ENCODE measurements at regions not wholly inside any gene's neighbourhood (a gene's known extent, or its start where the extent isn't known, plus 50 kb on each side); places are given as distances from the start of the nearest gene placed in this dataset.

- no peak for DNase-seq
These were observed 370.4 kb upstream of the FAT3 start for GRCh38 chr11:91854171-91854570.

GRCh38 chr11:91851908-91852307 lies 372.7 kb upstream of the FAT3 start:
- no peak for DNase-seq

GRCh38 chr11:91850533-91851275 lies 373.9 kb upstream of the FAT3 start:
- no peak for DNase-seq

GRCh38 chr11:91850021-91850420 lies 374.6 kb upstream of the FAT3 start:
- no peak for DNase-seq

- DNase-seq, result no peak
These were observed 378.0 kb upstream of the FAT3 start for GRCh38 chr11:91846649-91847048.

GRCh38 chr11:91846002-91846401 lies 378.6 kb upstream of the FAT3 start:
- DNase-seq, result no peak

- no peak for DNase-seq
These were observed 383.9 kb upstream of the FAT3 start for GRCh38 chr11:91840640-91841240.

- no peak for DNase-seq
These were observed 386.9 kb upstream of the FAT3 start for GRCh38 chr11:91837411-91838330.

GRCh38 chr11:91835051-91835560 lies 389.5 kb upstream of the FAT3 start:
- no peak for DNase-seq

- DNase-seq, result no peak
These were observed 395.7 kb upstream of the FAT3 start for GRCh38 chr11:91828901-91829300.

- DNase-seq, result no peak
These were observed 398.8 kb upstream of the FAT3 start for GRCh38 chr11:91825777-91826176.

- no peak for DNase-seq
These were observed 401.3 kb upstream of the FAT3 start for GRCh38 chr11:91823252-91823830.

GRCh38 chr11:91822805-91823204 lies 401.8 kb upstream of the FAT3 start:
- DNase-seq, result no peak

- no peak for DNase-seq
These were observed 403.9 kb upstream of the FAT3 start for GRCh38 chr11:91820709-91821108.

GRCh38 chr11:91819777-91820176 lies 404.8 kb upstream of the FAT3 start:
- no peak for DNase-seq

GRCh38 chr11:91819195-91819594 lies 405.4 kb upstream of the FAT3 start:
- no peak for DNase-seq

- DNase-seq, result no peak
These were observed 406.6 kb upstream of the FAT3 start for GRCh38 chr11:91817996-91818395.

GRCh38 chr11:91813263-91813662 lies 411.4 kb upstream of the FAT3 start:
- DNase-seq, result no peak

- DNase-seq, result no peak
These were observed 413.7 kb upstream of the FAT3 start for GRCh38 chr11:91810871-91811270.

- no peak for DNase-seq
These were observed 419.3 kb upstream of the FAT3 start for GRCh38 chr11:91805293-91805692.

GRCh38 chr11:91804042-91804441 lies 420.6 kb upstream of the FAT3 start:
- DNase-seq, result no peak

GRCh38 chr11:91802475-91802874 lies 422.1 kb upstream of the FAT3 start:
- DNase-seq, result no peak
